Motor neuron (in vitro differentiated cells): ENCODE measurements at regions not wholly inside any gene's neighbourhood (a gene's known extent, or its start where the extent isn't known, plus 50 kb on each side); places are given as distances from the start of the nearest gene placed in this dataset.
A peak's percentile ranks its signal among the peaks of the same experiment; 100 is the strongest.

Experiments used
- ATAC-seq, 8 experiments: fragments of 200-7000 bp; cut with Tn5 transposase; replicated peaks in 6 of 8; 2 replicates each; pipeline ENCODE4 v1.8.0; 2021; ENCODE audit warnings: mild to moderate bottlenecking in 8 of 8, moderate library complexity in 8 of 8
- H3K27ac ChIP-seq, 2 donors: fragments of 250-450 bp; sonication (Bioruptor Pico); 2 replicates each; pipeline ENCODE4 v1.9.0; 2021; ENCODE audit warnings: antibody characterized with exemption in 2 of 2, mild to moderate bottlenecking in 2 of 2, moderate library complexity in 1 of 2
- H3K4me1 ChIP-seq, 2 donors: fragments of 250-450 bp; sonication (Bioruptor Pico); replicated peaks in 1 of 2; 2 replicates each; pipeline ENCODE4 v1.6.1; 2021; ENCODE audit warnings: antibody characterized with exemption in 2 of 2, mild to moderate bottlenecking in 2 of 2, moderate library complexity in 1 of 2
- H3K4me3 ChIP-seq, 5 donors: fragments of 250-450 bp; sonication (Bioruptor Pico); 2 replicates each; pipeline ENCODE4 v1.9.0; 2021; ENCODE audit warnings: antibody characterized with exemption in 5 of 5, mild to moderate bottlenecking in 5 of 5, moderate library complexity in 4 of 5
- WGBS, 10 experiments: fragments of 450-650 bp; shearing (Covaris generic); methylation state at CpG; one replicate each; pipeline ENCODE4 v1.0.0; 2022; 5-methylcytosine and 5-hydroxymethylcytosine counted together
- in situ Hi-C, 9 experiments: fragments of 400-800 bp; cut with MboI; loops; one replicate each; pipeline ENCODE4 v1.15.0; 2021; ENCODE audit warnings: low sequenced_read_pairs in 9 of 9, low pct_unique_long_range_greater_than_20kb in 2 of 9; ENCODE audit not compliant: unreplicated experiment in 9 of 9

DNA sequence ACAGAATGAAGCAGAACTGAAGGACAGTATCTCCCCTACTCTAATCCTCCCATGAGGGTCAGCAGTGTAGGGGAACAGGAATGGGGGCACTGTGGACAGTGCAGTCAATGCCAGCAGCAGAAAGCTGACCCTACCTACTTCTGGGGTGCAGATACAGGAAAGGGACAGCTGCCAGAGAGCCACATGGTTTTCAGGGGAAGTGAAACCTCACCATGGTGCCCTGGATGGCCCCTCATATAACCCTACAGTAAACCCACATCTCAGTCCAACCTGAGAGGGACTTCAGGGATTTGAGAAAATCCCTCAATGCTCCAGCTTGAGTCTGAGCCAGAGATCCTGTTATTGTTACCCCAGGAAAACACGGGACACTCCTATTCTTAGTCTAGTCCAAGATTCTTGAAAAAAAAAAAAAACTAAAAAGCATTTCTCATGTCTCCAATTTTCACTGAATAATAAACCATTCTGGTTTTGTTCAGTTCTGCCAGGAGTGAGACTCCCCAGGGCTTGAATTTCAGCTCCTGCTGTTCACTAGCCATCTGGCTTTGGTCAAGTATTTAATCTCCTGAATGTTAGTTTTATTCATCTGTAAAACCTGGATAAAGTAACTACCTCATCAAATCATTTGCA is 511.6 kb upstream of the ARGLU1 start:
- no peak overlapping the region for H3K27ac ChIP-seq
- H3K4me1 ChIP-seq, result no peaks in the 10 kb centered on the region
- ATAC-seq, result peak in 1 of 8 experiments; percentile 45
- in situ Hi-C loops, result no loop called here
- 0 to 67% (median 0%) methylated on average over 1 of the region's 1 CpG; no CpG with 5 or more reads in 5 of the 10 experiments for WGBS, 10 experiments
- H3K4me3 ChIP-seq, result no peak overlapping the region

DNA sequence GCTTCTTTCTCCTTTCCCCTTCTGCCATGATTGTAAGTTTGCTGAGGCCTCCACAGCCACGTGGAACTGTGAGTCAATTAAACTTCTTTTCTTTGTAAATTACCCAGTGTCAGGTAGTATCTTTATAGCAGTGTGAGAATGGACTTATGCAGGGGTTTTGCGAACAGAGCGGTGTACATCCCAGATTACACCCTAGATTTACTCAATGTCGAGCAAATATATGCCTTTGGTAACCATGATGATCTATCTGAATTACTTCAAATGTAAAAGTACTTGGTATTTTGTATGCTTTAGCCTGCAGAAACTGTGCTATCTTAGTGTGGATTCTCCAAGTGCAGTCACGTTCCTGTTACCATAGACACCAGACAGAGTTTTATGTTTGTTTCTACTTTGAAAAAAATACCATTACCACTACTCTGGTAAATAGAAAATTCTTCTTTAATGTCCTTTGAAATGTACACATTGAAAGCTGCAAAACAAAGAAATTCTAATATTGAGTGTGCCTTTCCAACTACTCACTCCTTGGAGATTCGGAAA is 510.4 kb upstream of the ARGLU1 start:
- Histone ChIP-seq H3K27ac (no peak overlapping the region), H3K4me1 (no peaks in the 10 kb centered on the region), H3K4me3 (no peak overlapping the region)
- in situ Hi-C loops, result no loop called here
- WGBS, 10 experiments, result 29 to 90% (median 72%) methylated on average over 1 to 6 of the region's 6 CpGs
- ATAC-seq, result peak in 3 of 8 experiments; percentile 27 to 90 (median 44)

DNA sequence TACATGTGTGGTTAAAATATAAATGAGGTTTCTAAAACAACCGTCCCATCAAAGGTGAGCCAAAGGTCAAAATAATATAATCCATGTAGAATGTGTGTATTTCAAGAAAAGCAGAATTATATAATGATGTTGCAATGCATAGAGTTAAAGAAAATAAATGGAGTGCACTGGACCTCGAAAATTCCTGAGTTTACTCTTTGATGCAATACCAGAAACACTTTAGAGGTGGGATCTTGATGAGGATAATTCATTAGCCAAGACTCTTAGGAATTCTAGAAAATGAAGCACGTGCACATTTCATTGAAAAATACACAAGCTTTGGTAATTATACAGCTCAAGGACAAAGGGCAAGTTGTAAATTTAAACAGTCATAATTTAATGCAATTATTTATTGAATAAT is 508.9 kb upstream of the ARGLU1 start:
- in situ Hi-C loops, result no loop called here
- 0 to 100% (median 67%) methylated on average over 1 to 3 of the region's 3 CpGs for WGBS, 10 experiments
- no peaks in the 10 kb centered on the region for H3K4me1 ChIP-seq
- H3K4me3 ChIP-seq, result no peak overlapping the region
- H3K27ac ChIP-seq, result no peak overlapping the region
- no peak for ATAC-seq

DNA sequence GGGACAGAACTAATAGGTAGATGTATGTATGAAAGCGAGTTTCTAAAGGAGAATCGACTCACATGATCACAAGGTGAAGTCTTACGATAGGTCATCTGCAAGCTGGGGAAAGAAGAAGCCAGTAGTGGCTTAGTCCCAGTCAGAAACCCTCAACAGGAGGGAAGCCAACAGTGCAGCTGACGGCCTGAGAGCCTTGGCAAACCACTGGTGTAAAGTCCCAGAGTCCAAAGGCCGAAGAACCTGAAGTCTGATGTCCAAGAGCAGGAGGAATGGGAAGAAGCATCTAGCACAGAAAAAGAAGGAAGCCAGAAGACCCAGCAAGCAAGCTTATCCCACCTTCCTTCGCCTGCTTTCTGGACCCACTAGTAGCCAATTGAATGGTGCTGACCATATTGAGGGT is 507.6 kb upstream of the ARGLU1 start:
- no peaks in the 10 kb centered on the region for H3K4me1 ChIP-seq
- no peak overlapping the region for H3K4me3 ChIP-seq
- ATAC-seq, result no peak
- no peak overlapping the region for H3K27ac ChIP-seq
- 33 to 100% (median 83%) methylated on average over 1 to 5 of the region's 6 CpGs for WGBS, 10 experiments
- in situ Hi-C loops, result no loop called here

DNA sequence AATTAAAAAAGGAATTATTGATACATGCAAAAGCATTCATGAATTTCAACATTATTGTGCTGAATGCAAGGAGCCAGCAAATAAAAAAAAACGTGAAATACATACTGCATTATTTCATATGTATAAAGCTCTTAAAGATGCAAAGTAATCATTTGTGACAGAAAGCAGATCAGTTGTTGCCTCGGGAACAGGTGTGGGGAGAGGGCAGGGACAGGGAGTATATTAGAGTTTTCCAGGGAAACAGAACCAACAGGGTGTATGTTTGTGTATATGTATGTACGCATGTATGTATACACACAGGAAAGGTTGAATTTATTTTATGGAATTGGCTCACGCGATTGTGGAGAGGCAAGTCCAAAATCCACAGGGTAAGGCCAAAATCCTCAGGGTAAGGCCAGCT is 502.9 kb upstream of the ARGLU1 start:
- 11 to 93% (median 50%) methylated on average over 1 to 5 of the region's 5 CpGs; no CpG with 5 or more reads in 1 of the 10 experiments for WGBS, 10 experiments
- no peak overlapping the region for H3K27ac ChIP-seq
- H3K4me1 ChIP-seq, result peaks cover 0 to 3% of the 10 kb centered on the region in 2 donors

DNA sequence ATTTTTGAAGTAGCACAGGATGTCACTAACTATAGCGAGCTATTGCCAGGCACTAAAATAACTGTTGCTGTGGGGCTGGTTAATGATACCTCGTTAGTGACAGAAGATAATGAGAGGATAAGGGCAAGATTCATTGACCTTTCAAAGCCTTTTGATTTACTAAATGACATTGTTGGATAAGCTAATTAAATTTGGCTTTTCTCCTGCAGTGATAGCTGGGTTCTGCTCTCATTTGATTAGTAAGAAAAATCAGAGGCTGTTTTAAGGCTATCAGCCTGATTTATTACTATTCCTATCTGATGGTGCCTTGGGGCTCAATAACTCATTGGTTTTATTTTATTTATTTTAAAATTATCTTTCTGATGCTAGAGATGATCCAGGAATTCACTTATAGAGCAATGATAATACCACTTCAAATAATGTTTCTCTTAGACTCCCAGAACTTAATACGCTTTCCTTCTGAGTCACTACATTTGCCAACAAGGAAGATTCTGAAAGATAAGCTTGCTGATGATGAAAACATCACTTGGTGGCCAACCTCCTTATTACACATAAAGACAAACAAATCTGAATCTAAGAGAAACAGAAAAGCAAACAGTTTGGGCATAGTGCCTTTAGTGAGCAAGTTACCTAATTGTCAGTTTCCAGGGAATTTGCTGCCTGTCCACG is 501.3 kb upstream of the ARGLU1 start:
- Histone ChIP-seq H3K4me1 (peaks cover 0 to 3% of the 10 kb centered on the region in 2 donors), H3K4me3 (no peak overlapping the region), H3K27ac (no peak overlapping the region)
- peak in 1 of 8 experiments; percentile 52 for ATAC-seq
- 33 to 100% (median 67%) methylated on average over 2 to 4 of the region's 4 CpGs; no CpG with 5 or more reads in 1 of the 10 experiments for WGBS, 10 experiments
- in situ Hi-C loops, result no loop called here

More for the DNA sequence above, 502.9 kb upstream of the ARGLU1 start:
- in situ Hi-C loops, result no loop called here
- H3K4me3 ChIP-seq, result no peak overlapping the region
- ATAC-seq, result peak in 2 of 8 experiments; percentile 59 to 97

DNA sequence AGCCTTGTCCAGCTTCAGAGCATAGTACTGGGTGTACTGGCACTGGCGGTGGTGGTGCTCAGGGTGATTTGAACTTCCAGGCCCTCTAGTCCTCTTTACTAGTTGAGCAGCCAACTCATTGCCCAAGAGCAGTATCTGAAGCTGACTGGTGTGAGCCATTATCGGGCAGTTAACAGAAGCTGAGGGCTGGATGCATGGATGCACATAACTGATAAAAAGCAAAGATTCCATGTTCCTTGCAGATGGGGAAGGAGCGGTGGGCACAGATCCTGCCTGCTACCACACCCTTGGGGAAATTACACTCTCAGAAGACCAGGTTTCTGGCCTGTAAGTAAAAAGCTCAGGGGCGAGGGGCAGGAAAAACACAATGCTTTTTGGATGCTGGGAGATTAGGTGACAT is 499.4 kb upstream of the ARGLU1 start:
- 24 to 100% (median 86%) methylated on average over 1 to 4 of the region's 4 CpGs; no CpG with 5 or more reads in 2 of the 10 experiments for WGBS, 10 experiments
- H3K27ac ChIP-seq, result no peak overlapping the region
- peaks cover 0 to 3% of the 10 kb centered on the region in 2 donors for H3K4me1 ChIP-seq
- in situ Hi-C loops, result no loop called here
- H3K4me3 ChIP-seq, result no peak overlapping the region
- ATAC-seq, result no peak

DNA sequence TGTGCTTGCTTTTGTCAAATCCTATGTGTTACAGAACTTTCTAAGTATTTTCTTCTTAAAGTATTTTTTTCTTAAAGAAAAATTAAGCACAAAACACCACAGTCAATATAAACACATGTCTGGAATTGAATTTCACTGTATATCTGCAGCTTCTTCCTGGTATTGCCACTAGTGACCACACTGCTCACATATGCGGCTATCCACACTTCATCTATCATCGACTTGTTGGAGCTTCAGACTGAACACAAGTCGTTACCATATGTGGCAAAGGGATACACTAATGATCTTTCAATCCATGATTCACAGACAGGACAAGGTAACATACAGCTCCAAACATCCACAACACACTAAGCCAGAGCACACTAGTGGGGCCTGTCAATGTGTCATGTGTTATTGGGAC is 498.4 kb upstream of the ARGLU1 start:
- peak in 1 of 8 experiments; percentile 40 for ATAC-seq
- H3K4me3 ChIP-seq, result no peak overlapping the region
- 0 to 100% (median 71%) methylated on average over 1 to 3 of the region's 3 CpGs; no CpG with 5 or more reads in 1 of the 10 experiments for WGBS, 10 experiments
- no peak overlapping the region for H3K27ac ChIP-seq
- in situ Hi-C loops, result no loop called here
- peaks cover 0 to 3% of the 10 kb centered on the region in 2 donors for H3K4me1 ChIP-seq

DNA sequence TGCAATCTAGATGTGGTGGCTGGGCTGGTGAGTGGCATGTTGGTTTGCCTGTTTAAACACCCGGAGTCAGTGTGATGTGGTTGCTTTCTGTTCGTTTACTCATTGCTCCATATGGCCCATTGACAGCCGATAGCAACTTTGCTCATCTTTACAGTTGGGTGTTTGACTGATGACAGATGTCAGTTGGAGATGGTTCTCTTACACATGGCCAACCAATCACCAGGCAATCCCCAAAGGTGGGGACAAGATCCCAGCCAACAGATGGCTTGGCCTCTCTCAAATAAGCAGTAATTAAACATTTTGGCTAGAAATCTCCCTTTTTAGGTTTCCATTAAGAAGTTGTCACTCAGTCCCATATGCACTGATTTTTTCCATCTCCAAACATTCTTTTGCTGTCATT is 497.1 kb upstream of the ARGLU1 start:
- Histone ChIP-seq H3K4me1 (peaks cover 0 to 3% of the 10 kb centered on the region in 2 donors), H3K4me3 (no peak overlapping the region), H3K27ac (no peak overlapping the region)
- in situ Hi-C loops, result no loop called here
- no peak for ATAC-seq
- 0 to 100% (median 80%) methylated on average over 1 to 3 of the region's 3 CpGs; no CpG with 5 or more reads in 5 of the 10 experiments for WGBS, 10 experiments

DNA sequence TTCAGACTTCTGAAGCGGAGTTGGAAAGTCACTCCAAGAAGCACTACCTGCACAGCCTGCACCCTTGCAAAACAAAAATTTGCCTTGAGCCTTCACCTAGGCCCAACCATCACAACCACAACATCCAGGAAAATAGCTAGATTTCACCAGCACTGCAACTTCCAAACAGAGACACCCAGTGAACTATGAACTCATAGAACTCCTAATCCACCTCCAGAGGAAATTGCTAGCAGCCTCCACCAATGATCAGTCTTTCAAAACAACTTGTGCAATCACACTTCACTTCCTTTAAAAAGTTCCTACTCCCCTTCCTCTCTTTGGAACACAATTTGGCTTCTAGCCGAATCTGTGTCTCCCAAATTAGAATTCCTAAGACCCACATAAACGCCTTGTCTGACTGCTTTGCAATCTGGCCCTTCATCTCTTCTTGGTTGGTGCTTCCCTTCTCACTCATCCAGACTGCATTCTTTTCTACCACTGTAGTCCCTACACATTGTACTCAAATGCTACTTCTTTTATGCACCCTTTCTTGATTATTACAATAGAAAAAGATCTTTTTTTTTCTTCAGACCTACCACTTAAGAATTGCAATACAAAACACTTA is 489.2 kb upstream of the ARGLU1 start:
- Histone ChIP-seq H3K4me1 (no peaks in the 10 kb centered on the region), H3K4me3 (no peak overlapping the region), H3K27ac (no peak overlapping the region)
- in situ Hi-C loops, result no loop called here
- no peak for ATAC-seq
- WGBS, 10 experiments, result 39 to 92% (median 63%) methylated on average over 2 to 3 of the region's 3 CpGs; no CpG with 5 or more reads in 1 of the 10 experiments

DNA sequence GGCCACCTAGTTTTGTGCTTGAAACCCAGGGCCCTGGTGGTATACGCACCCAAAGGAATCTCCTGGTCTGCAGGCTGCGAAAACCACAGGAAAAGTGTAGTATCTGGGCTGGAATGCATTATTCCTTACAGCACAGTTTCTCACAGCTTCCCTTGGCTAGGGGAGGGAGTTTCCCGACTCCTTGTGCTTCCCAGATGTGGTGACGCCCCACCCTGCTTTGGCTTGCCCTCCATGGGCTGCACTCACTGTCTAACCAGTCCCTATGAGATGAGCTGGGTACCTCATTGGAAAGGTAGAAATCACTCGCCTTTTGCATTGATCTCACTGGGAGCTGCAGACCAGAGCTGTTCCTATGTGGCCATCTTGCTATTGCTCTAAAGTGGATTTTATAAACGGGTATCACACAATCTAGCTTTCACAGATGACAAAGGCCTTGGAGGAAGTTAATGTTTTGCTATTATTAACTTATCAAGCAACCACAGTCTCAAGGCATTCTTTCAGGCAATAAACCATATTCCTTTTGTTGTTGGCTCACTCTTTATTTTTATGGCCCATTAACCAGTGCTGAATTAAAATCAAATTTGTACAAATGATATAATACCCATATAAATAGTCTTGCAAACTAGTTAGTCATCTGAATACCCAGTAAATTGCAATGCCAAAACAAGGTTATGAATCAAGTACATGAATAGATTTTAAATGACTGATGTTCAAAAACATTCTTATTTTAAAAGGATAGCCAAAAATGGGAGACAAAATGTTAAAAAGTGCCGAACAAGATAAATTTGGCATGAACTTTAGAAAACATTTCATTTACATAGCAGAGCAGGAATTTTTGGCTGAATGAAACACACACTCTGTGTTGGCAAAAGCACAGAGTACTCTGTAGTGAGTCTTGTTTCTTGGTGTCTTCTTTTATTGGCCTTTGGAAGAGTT is 475.4 kb upstream of the ARGLU1 start:
- in situ Hi-C loops, result no loop called here
- WGBS, 10 experiments, result 0 to 96% (median 54%) methylated on average over 1 to 4 of the region's 7 CpGs; no CpG with 5 or more reads in 1 of the 10 experiments
- Histone ChIP-seq H3K4me3 (no peak overlapping the region), H3K4me1 (no peaks in the 10 kb centered on the region), H3K27ac (no peak overlapping the region)
- peak in 4 of 8 experiments; percentile 17 to 96 (median 84) for ATAC-seq

DNA sequence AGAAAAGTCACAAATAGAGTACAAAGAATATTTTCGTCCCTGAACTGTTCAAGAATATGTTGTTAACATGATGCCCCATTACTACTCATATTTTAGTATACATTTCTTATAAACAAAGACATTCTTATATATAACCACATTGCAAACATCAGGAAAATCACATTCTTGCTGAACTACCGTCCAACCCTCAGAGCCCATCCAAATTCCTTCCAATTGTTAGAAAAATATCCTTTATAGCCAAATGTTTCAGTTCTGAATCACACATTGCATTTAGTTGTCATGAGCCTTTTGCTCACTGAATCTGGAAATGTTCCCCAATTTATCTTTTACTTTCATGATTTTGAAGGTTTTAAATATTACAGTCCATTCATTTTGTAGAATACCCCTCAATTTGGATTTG is 467.8 kb upstream of the ARGLU1 start:
- Histone ChIP-seq H3K4me3 (no peak overlapping the region), H3K4me1 (no peaks in the 10 kb centered on the region), H3K27ac (no peak overlapping the region)
- 0 to 100% (median 70%) methylated on average over 1 to 2 of the region's 2 CpGs for WGBS, 10 experiments
- ATAC-seq, result no peak
- in situ Hi-C loops, result no loop called here
